ENCODE measurements at regions not wholly inside any gene's neighbourhood (a gene's known extent, or its start where the extent isn't known, plus 50 kb on each side); places are given as distances from the start of the nearest gene placed in this dataset.

DNA sequence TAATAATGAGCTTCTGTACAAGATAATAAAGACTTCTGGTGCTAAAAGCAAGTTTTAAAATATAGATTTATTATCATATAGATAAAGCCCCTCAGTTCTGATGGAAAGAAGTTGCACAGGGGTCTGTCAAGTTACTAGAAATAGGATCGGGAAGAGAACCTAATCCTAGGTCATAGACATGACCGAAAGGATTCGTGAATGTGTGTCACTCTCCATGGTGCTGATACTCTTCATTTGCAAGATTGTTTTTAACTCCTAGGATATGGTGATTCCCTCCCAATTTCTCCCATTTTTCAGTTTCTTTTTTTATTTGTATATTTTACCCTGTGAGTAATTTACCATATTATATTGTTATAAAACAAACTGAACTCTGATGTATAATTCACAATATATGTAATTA, 58.9 kb upstream of the CTNNA2 start:
- no peak for DNase-seq (ENCODE audit: low read depth in 2 of 3, low spot score in 2 of 3)

DNA sequence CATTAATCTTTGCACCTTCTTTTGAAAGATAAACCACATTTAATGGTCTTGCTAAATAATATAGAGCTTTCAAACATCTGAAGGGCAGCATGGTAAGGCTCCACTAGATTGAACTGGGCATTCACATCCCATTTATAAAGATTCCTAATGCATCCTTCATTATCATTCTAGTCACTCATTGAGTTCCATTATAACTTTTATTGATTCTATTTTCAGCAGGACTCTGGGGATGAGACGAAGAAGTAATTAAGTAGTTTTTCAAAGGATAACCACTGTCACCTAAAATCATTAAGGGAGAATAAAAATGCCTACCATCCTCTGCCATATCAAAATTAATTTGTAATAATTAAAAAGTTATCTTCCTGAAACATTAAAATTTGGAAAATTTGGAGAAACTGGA, 60.2 kb upstream of the CTNNA2 start:
- DNase-seq (ENCODE audit: low read depth in 2 of 3, low spot score in 2 of 3) = no peak

DNA sequence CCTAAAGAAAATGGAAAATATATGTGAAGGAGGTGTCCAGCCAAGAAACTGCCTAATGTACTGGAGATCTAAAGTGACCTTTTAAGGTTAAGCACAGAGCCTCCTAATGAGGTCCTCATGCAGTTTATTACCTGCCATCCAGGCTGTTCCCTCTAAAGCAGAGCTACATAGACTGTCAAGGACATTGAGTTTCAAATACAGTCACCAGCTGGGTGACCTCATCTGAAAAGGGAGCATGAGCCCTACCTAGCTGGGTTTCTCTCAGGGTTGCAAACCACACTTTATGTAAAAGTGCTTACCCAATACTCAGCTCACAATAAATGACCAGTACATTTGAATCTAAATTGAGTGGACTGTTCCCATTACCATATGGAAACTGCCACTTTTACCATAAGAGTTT, 65.4 kb upstream of the CTNNA2 start:
- no peak for DNase-seq (ENCODE audit: low read depth in 2 of 3, low spot score in 2 of 3)

DNA sequence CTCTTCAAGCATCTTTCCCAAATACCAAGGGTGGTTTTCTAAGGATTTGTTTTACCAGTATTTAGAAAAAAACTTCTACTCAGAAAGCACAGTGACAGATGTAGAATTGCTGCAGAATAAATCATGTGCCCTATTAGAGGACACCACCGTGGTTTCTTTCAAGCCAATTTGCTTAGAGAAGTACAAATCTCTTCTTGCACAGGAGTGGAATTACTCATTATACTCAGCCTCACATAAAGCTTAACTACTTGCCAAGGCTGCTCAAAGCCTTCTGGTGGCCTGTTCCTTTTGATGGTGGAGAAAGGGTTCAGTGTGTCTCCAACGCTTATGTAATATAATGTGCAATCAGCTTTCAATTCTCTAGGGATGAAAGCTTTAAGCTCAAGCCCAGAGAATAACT, 66.5 kb upstream of the CTNNA2 start:
- no peak for DNase-seq (ENCODE audit: low read depth in 2 of 3, low spot score in 2 of 3)

DNA sequence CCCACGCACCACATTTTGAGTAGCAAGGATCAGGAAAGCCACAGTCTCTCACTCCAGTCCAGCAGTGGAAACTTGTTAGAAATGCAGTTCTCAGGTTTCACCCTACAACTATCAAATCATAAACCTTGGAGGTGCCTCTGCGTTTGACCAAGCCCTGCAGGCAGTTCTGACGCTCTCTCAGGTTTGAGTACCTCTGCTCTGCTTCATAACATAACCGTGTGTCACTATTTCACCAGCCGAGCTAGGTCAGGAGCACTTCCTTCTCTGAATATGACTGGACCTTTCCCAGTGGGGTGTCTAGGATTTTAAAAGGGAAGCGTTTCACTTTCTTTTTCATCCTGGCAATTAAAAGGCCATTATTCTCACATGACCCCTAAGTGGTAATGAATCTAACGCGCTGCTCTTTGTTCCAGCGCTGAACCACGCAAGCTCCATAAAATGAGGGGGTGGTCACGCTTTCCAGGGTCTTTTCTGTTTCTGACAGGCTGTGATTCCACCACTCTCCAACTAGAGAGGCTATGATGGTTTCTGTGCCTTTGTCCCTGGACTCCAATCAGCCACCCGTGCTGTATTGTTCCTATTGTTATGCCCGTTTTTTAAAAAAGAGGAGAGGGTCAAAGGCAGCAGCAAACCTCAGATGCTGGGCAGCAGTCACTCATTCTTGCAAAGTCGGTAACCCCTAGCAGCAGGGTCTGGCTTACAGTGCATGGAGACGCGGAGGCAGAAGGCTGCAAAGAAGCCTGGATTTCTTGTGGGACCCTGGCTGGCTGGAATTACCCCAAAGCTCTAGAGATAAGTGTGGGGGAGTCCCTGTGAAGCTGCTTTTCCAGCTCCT, 75.2 kb upstream of the CTNNA2 start:
- DNase-seq (ENCODE audit: low read depth in 2 of 3, low spot score in 2 of 3) = no peak

DNA sequence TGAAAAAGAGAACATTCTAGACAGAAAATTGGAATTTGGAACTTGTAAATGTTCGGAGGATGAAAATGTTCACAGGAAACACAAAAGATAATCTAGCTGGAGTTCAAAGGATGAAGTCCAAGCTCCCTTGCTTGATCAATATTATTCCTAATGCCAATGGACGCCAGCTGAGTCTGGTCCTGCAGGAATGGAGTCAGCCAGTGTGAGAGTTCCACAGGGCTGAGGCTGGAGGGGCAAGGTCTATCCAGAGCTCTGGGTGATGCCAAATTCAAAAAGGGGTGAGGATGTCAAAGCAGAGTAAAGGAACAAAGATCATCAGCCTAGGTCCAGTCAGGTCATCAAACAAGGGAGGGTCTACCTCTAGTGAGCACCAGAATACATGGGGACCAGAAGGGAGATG, 78.5 kb upstream of the CTNNA2 start:
- DNase-seq (ENCODE audit: low read depth in 2 of 3, low spot score in 2 of 3) = no peak

DNA sequence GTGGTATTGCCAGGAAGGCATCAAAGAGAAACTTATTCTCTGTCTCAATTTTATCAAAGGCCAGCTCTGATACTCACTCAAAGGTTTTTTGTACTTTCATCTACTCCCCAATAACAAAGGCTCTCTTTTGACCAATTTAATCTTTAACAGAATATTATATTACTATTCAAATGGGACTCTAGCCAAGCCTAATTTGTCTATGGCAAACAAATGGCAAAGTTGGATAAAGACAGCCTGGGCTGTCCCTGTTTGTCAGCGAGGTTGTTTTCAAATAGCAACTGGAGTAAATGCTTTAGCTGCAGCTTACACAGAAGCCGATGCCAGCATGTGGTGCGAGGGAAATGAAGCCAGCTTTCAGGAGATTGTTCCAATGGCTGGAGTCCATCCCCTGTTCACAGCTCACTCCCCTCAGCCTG, 80.1 kb upstream of the CTNNA2 start:
- DNase-seq (ENCODE audit: low read depth in 2 of 3, low spot score in 2 of 3) = no peak

DNA sequence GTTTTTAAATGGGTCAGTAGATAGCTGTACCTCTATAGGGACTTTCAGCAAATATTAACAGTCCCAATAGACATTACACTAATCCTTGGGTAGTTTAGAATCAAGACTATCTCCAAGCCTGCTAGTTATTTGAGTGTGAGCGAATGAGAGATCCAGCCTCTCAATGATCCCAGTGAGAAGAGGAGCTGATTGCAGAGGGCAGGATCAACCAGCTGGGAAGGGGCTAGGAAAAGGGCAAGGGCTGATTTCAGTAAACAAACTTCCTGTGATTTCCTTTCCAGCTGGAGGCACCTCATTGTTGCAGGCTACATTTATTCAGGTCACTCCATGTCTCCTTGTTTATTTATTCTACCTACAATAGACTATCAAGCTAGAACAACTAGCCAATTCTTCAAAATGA, 84.1 kb upstream of the CTNNA2 start:
- DNase-seq (ENCODE audit: low read depth in 2 of 3, low spot score in 2 of 3) = no peak

DNA sequence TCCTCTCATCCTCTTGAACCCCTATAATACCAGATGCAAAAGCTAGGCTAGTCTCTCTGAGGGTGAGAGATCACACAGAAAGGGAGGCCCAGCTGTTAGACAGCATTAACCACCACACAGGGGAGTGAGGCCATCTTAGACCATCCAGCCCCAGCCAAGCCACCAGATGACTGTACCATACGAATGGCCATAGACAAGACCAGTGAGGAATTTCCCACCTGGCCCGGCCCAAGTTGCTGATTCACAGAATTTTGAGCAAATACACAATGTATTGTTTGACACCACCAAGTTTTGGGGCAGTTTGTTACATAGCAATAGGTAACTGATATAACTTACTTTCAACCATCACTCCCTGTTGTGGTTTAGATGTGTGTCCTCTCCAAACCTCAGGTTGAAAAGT, 98.2 kb upstream of the CTNNA2 start:
- no peak for DNase-seq (ENCODE audit: low read depth in 2 of 3, low spot score in 2 of 3)

DNA sequence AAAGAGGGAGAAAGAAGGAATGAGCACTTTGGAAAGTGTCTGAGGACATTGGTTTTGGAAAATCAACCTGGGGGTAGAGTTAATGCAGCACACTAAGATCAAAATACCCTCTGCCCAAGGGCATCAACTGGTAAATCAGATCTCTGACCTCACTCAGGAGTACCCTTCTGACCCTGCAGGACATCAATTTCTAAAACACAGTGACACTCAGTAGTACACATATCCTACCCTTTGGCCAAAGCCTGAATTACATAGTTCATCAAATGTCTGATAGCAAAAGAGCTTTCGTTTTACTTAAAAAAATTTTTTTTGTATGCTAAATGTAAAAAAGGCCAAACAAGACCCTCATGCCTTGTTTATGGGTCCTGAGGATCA, 118.4 kb upstream of the CTNNA2 start:
- no peak for DNase-seq (ENCODE audit: low read depth in 2 of 3, low spot score in 2 of 3)

DNA sequence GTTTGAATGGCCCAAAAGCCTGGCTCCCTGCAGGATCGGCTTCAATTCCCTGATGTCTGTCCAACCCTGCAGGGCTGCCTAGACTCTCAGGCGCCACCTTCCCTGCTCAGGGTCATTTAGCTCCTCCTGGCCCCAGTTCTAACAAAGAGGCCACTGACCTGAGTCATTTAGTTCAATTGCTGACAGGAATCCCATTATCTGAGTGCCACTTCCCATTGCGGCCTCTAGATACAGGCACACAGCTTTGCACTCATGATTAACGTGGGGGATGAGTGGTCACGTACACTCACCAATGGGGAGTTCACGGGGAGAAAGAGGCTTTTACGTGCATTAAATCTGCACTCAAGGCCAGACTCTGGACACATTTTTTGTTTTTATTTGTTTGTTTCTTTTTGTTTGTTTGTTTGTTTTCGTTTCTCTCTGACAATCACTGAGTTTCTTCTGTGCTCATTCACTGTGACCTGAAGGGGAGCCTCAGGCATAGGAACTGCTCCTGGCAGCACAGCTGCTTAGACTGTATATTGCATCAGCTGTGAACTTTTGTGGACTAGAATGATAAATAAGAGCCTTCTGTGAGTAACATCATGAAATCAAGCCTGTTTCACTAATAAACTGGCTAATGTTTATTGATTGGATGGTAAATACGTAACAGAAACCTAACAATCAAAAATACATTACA, 118.9 kb upstream of the CTNNA2 start:
- DNase-seq (ENCODE audit: low read depth in 2 of 3, low spot score in 2 of 3) = no peak

DNA sequence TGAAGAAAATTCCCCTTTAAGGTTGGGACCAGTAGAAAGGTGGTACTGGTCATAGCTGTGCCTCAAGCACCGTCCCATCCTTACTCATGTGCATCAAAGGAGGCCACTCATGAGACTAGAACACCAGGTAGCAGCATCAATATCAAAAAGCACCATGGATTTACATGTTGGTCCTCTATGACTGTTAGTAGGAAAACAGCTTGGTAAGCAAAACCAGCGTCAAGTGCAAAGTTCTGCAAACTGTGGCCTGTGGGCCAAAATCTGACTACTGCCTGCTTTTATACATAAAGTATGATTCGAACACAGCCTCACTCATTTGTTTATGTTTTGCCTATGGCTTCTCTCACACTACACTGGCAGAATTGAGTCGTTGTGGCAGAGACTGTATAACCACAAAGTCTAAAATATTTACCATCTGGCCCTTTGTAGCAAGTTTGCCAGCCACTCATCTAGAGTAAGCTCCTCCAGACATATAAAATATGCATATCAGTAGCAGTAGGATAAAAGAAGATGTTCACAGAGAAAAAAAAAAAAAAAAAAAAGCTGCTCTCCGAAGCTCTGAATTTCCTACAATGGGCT, 119.7 kb upstream of the CTNNA2 start:
- no peak for DNase-seq (ENCODE audit: low read depth in 2 of 3, low spot score in 2 of 3)

DNA sequence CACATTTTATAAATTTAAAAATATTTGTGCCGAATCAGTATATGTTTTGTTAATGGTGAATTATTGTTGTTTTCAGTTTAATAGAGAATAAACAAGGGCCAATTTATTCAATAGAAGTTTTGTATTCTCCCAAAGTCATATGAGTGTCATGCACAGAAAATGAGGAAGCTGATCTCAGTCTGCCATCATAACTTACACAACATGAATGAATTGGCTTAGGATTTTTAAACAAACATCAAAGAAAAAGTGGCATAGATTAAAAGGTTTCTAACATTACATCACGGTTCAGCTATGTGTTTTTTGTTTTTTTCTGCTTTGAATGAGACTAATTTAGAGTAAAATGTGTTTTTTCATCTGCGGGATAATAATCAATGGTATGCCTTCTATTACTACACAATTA, 123.4 kb upstream of the CTNNA2 start:
- DNase-seq (ENCODE audit: low read depth in 2 of 3, low spot score in 2 of 3) = no peak

DNA sequence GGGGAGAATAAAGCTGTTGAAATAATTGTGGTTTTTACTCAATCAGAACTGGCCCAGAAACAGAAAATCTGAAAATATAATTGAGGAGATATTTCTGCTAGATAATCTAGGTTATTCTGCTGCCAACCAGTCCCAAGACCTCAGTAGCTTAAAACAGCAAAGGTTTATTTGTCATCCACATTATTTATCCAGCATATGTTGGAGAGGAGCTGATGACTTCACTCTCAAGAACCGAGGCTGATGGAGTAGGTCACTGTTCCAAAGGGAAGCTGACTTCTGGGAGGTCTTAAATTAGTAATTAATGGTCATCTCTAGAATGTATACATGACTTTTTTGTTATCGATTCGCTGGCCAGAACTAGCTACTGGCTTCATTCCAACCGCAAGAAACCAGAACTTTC, 124.8 kb upstream of the CTNNA2 start:
- no peak for DNase-seq (ENCODE audit: low read depth in 2 of 3, low spot score in 2 of 3)

DNA sequence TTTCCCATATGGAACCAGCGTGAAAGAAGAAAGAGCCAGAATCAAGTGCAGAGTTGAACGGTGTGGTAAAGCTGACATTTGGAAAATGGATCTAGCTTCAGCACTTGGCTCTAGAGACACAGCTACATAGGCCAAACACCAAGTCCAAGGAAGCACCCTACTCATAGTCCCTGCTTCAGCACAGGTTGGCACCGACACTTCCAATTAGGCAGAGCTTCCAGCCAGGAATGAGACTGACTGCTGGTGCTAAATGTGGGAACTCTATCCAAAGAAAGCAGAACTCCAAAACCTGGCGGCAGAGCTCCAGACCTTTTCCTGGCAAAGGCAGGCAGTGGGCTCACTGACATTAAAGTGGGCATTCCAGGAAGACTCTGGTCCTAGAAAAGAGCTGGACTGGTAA, 125.4 kb upstream of the CTNNA2 start:
- DNase-seq (ENCODE audit: low read depth in 2 of 3, low spot score in 2 of 3) = no peak

DNA sequence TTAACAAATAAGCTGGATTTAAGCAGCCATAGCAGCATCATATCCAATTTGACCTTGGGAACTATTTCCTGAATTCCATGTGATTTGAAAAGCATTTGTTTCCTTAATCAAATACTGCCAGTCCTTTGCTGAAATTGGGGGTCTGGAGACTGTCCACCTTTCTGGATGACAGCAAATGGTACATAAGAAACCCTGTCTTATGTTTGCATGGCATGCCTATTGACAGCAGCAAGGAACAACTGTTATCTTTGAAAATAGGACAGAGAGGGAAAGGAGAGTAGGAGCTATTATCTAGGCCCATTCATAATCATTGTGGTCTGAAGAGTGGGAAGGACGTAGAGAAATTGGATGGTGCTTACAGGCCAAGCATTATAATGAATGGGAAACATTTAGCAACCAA, 129.2 kb upstream of the CTNNA2 start:
- DNase-seq (ENCODE audit: low read depth in 2 of 3, low spot score in 2 of 3) = no peak

DNA sequence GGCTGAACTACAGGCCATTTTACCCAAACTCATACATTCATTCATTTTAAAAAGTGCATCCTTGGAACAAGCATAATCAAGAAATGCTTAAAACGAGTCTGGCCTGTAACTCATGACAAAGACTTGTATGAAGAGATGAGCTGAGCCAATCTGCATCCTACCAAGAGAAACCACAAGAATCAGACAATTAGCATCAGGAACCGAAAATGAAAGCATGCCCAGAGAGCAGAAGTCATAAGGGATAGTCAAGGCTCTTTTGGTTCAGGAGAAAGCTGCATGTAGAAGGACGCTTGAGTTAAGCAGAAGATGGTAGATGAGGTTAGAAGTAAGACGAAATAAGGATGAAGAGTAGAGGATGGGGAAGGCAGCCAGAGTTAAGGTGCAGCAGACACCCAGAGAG, 137.0 kb upstream of the CTNNA2 start:
- DNase-seq (ENCODE audit: low read depth in 2 of 3, low spot score in 2 of 3) = no peak

DNA sequence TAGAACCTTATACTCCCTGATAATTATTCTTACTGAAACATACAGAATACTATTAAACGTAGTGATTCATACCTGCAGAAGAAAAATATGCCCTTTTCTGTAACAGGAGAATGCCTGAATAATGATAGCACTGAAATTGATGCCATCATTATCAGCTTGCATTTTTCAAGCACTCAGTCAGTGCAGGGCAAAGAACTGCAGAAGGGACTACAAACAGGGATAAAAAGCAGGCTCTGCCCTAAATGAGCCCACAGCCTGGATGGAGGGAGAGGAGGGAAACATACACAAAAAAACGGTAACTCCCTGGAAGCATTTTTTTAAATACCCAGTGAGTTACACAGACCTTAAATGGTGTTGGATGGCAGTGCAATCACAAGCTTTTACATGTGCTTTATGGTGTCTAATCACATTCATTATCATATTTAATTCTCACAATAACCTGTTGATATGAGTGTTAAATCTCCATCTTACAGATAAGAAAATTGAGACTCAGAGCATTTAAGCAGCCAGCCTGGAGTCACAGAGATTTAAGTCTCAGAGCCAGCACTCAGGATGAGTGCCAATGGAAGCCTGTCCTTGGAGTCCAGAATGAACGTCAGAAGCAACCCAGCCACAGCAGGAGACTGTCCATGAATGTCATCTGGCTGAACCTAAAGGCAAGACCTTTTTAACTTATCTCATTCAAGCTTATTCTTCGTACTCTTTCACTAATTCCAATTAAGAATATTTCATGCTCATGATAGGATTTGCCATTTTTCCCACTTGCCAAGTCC, 139.3 kb upstream of the CTNNA2 start:
- DNase-seq (ENCODE audit: low read depth in 2 of 3, low spot score in 2 of 3) = no peak

DNA sequence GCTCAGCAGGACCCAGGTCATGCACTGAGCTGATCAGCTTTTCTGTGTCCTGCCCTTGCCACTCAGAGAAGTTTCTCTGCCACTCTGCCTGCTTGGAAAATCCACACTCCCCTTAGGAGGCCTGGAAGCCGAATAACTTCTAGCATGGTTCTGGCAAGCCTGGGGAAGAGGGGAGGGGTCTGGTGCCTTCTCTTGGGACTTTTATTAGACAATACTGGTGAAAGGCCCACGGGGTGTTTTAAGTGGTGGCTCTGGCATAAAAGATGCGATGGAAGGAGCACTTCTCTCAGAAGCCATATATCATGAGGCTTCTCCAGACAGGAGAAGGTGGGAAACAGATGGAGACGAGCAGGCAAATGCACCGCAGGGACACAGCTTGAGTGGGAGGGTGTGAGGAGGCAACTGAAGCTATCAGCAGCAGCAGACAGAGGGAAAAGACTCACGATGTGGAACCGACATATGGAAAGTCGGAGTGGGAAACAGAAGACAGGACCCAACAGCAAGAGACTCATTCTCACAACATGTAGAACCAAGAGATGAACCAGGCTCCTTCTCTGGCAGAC, 141.8 kb upstream of the CTNNA2 start:
- DNase-seq (ENCODE audit: low read depth in 2 of 3, low spot score in 2 of 3) = no peak

DNA sequence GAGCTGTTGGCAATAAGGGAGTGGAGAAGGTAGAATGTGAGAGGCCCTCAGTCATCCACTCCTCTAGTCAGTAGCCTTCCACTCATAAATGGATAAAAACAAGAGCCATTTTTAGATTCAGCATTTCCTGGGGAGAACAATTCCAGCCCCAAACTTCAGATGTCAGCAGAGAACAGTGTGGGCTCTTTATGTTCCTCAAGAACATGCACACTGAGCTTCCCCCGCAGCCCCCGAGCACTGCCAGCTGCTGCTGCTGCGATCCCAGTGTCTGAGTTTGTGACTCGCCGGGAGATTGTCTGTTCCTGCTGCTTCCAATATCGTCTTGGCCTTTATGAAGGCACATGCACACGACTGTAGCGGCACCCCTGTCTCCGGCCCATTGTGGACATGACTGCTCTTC, 143.7 kb upstream of the CTNNA2 start:
- no peak for DNase-seq (ENCODE audit: low read depth in 2 of 3, low spot score in 2 of 3)

DNA sequence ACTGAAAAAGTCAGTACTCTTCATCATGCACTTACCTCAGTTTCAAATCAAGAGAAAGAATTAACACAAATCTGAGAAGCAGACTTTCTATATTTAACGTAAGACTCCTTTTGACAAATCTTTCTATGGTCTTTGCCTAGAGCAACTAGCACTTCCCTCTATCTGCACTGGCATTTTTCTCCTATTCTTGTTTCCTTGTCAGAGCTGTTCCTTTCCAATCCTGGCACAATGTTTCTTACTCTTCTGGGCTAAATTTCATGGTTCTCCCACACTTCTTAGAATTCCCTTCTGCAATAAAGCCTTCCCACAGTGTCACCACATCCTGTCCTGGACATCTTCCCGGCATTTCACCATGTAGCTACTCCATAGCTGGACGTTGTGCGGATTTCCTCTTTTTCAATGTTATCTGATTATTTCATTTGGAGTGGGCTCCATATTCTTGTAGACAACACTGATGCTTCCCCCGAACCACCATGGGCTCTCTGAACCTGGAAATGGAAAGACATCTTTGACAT, 144.7 kb upstream of the CTNNA2 start:
- DNase-seq (ENCODE audit: low read depth in 2 of 3, low spot score in 2 of 3) = no peak

Data from hematopoietic multipotent progenitor cell (in vitro differentiated cells).